K562 (cell line): ENCODE measurements at regions not wholly inside any gene's neighbourhood (a gene's known extent, or its start where the extent isn't known, plus 50 kb on each side); places are given as distances from the start of the nearest gene placed in this dataset.

ENCODE experiments used
- ESRRB ChIP-seq: fragments of 250-450 bp; sonication (Bioruptor Pico); IDR thresholded peaks from 2 replicates; pipeline ENCODE4 v1.5.0; 2020; ENCODE audit warnings: mild to moderate bottlenecking, moderate library complexity, borderline replicate concordance
- HDAC2 ChIP-seq: fragments of 450-650 bp; IDR thresholded peaks from 2 replicates; pipeline ENCODE4 v1.6.1; 2016; ENCODE audit warnings: mild to moderate bottlenecking
- KLF16 ChIP-seq: IDR thresholded peaks from 2 replicates; pipeline ENCODE4 v1.6.1; 2016; ENCODE audit warnings: antibody characterized with exemption
- L3MBTL2 ChIP-seq: fragments of 450-650 bp; IDR thresholded peaks from 2 replicates; pipeline ENCODE4 v1.6.1; 2016; ENCODE audit warnings: mild to moderate bottlenecking, moderate library complexity
- LCOR ChIP-seq: sonication (generic); formaldehyde crosslinking; IDR thresholded peaks from 2 replicates; pipeline ENCODE4 v1.8.0; 2022; ENCODE audit warnings: mild to moderate bottlenecking, missing genetic modification reagents
- MIER1 ChIP-seq: fragments of 450-650 bp; IDR thresholded peaks from 2 replicates; pipeline ENCODE4 v1.6.1; 2016; ENCODE audit warnings: antibody characterized with exemption, mild to moderate bottlenecking, low read depth
- MTF1 ChIP-seq: fragments of 250-450 bp; sonication (Bioruptor Pico); IDR thresholded peaks from 2 replicates; pipeline ENCODE4 v1.9.0; 2021; ENCODE audit warnings: moderate library complexity, mild to moderate bottlenecking, inconsistent platforms, borderline replicate concordance
- NFIX ChIP-seq: fragments of 250-450 bp; sonication (Bioruptor Pico); IDR thresholded peaks from 2 replicates; pipeline ENCODE4 v1.4.0; 2020; ENCODE audit warnings: low read depth, mild to moderate bottlenecking, moderate library complexity
- NR2F6 ChIP-seq: fragments of 450-650 bp; formaldehyde crosslinking; IDR thresholded peaks from 2 replicates; pipeline ENCODE4 v1.4.0; 2020; ENCODE audit warnings: mild to moderate bottlenecking
- PATZ1 ChIP-seq: fragments of 250-450 bp; sonication (Bioruptor Pico); IDR thresholded peaks from 2 replicates; pipeline ENCODE4 v1.5.0; 2020; ENCODE audit warnings: mild to moderate bottlenecking, borderline replicate concordance
- SNRNP70 ChIP-seq: fragments of 200-400 bp; formaldehyde crosslinking; optimal IDR thresholded peaks from 2 replicates; pipeline ENCODE3; 2017; ENCODE audit warnings: low read depth, low read length
- SRSF1 ChIP-seq: fragments of 200-400 bp; formaldehyde crosslinking; IDR thresholded peaks from 2 replicates; pipeline ENCODE4 v1.6.1; 2017; ENCODE audit warnings: mild to moderate bottlenecking, low read depth, low read length, moderate library complexity
- STAT6 ChIP-seq: sonication (generic); formaldehyde crosslinking; IDR thresholded peaks from 2 replicates; pipeline ENCODE4 v1.8.1; 2023; ENCODE audit warnings: mild to moderate bottlenecking, missing genetic modification reagents
- TAF15 ChIP-seq: fragments of 200-400 bp; formaldehyde crosslinking; IDR thresholded peaks from 2 replicates; pipeline ENCODE4 v1.6.1; 2017; ENCODE audit warnings: mild to moderate bottlenecking, low read depth, low read length, moderate library complexity
- TBP ChIP-seq: optimal IDR thresholded peaks from 2 replicates; pipeline ENCODE3; 2011; ENCODE audit warnings: low read depth, low read length, improper control_type of control experiment
- TEAD4 ChIP-seq, 2 experiments: sonication (generic) in 1 of 2; formaldehyde crosslinking in 1 of 2; IDR thresholded peaks; 2 replicates each; pipeline versions ENCODE4 v1.6.1 to v1.8.0; 2012 to 2022; ENCODE audit warnings: borderline replicate concordance in 1 of 2, inconsistent platforms in 1 of 2, low read length in 1 of 2, mild to moderate bottlenecking in 1 of 2, missing genetic modification reagents in 1 of 2
- ZBTB43 ChIP-seq: sonication (generic); formaldehyde crosslinking; IDR thresholded peaks from 2 replicates; pipeline ENCODE4 v1.8.0; 2023; ENCODE audit warnings: mild to moderate bottlenecking, missing genetic modification reagents
- TF ChIP-seq, protein P1 (sequence below), 2 experiments: fragments of 450-650 bp; IDR thresholded peaks; 2 replicates each; pipeline ENCODE4 v1.6.1; 2018; ENCODE audit warnings: mild to moderate bottlenecking in 2 of 2, low read depth in 1 of 2; ENCODE audit not compliant: partially characterized antibody in 2 of 2

DNA sequence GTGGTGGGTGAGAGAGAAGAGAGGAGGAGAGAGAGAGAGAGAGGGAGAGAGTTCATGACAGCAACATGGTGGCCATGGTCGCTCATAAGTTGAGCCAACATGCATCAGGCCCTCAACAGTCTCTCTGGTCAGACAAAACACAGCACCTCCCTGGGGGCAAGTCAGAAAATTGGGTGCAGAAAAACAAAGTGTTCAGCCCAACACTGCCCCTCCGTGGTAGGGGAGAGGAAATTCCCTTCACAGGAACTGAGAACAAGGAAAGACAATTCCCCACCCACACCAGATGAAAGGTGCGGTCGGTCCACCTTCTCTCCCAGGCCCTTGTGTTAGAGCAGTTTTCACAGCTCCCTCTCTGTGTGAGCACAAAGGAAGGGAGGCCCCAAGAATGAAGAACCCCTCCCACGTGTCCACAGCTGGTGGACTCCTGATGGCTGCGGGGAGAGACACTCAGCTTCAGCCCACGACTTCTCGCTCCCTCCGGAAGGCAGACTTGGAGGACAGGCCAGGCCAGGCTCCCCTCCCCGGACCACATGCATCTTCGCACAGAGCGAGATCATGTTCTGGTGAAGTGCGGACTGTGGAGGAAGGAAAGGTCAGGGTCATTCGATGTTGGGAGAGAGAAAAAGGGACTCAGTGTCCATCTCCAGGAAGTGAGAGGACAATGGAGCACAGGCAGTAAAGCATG, 181.7 kb downstream of the ANAPC1 start (continued):
- TF ChIP-seq MTF1 (CRISPR knock-in tag) (no peak), TEAD4 (IDR thresholded peaks at IDR 0.05; ENCODE audit: low read length) (no peak), TEAD4 (CRISPR knock-in tag; IDR thresholded peaks at IDR 0.05; ENCODE audit: borderline replicate concordance) (no peak), PATZ1 (CRISPR knock-in tag) (no peak), TBP (no peak), LCOR (CRISPR knock-in tag) (peak; percentile 91), STAT6 (CRISPR knock-in tag) (no peak), KLF16 (peak; percentile 46; the same call in 1 of the 2 replicates), MIER1 (no peak), ESRRB (CRISPR knock-in tag) (no peak), L3MBTL2 (0 out of 2 replicates have a peak, but pooled peaks have one; percentile 20), SNRNP70 (no peak), TAF15 (no peak), ZBTB43 (CRISPR knock-in tag) (no peak), NR2F6 (CRISPR knock-in tag) (no peak), HDAC2 (no peak), SRSF1 (no peak), NFIX (CRISPR knock-in tag) (no peak)
- TF ChIP-seq, protein P1, sequence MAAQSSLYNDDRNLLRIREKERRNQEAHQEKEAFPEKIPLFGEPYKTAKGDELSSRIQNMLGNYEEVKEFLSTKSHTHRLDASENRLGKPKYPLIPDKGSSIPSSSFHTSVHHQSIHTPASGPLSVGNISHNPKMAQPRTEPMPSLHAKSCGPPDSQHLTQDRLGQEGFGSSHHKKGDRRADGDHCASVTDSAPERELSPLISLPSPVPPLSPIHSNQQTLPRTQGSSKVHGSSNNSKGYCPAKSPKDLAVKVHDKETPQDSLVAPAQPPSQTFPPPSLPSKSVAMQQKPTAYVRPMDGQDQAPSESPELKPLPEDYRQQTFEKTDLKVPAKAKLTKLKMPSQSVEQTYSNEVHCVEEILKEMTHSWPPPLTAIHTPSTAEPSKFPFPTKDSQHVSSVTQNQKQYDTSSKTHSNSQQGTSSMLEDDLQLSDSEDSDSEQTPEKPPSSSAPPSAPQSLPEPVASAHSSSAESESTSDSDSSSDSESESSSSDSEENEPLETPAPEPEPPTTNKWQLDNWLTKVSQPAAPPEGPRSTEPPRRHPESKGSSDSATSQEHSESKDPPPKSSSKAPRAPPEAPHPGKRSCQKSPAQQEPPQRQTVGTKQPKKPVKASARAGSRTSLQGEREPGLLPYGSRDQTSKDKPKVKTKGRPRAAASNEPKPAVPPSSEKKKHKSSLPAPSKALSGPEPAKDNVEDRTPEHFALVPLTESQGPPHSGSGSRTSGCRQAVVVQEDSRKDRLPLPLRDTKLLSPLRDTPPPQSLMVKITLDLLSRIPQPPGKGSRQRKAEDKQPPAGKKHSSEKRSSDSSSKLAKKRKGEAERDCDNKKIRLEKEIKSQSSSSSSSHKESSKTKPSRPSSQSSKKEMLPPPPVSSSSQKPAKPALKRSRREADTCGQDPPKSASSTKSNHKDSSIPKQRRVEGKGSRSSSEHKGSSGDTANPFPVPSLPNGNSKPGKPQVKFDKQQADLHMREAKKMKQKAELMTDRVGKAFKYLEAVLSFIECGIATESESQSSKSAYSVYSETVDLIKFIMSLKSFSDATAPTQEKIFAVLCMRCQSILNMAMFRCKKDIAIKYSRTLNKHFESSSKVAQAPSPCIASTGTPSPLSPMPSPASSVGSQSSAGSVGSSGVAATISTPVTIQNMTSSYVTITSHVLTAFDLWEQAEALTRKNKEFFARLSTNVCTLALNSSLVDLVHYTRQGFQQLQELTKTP (IDR thresholded peaks at IDR 0.05; ENCODE audit: low read depth in 1 of 2, partially characterized antibody in 2 of 2) = no peak
